ENCODE measurements at regions not wholly inside any gene's neighbourhood (a gene's known extent, or its start where the extent isn't known, plus 50 kb on each side); places are given as distances from the start of the nearest gene placed in this dataset.

- H3K27me3 ChIP-seq = peaks cover 0 to under 1% (median 0%) of the 10 kb centered on the region in 7 donors
Observed at GRCh38 chr3:98662699-98663098, 69.3 kb upstream of the CPOX start.

GRCh38 chr3:98670020-98670419, 76.6 kb upstream of the CPOX start:
- Histone ChIP-seq H3K36me3 (no peaks in the 10 kb centered on the region), H3K27ac (no peak overlapping the region), H3K9me3 (peaks cover 0 to 5% (median 0%) of the 10 kb centered on the region in 11 donors), H3K4me1 (no peaks in the 10 kb centered on the region), H3K4me3 (no peak overlapping the region), H3K27me3 (no peaks in the 10 kb centered on the region)
- ATAC-seq = no peak
- 83 to 88% methylated on average over 4 of the region's 4 CpGs for WGBS, 2 donors
- no peak for TF ChIP-seq CTCF (IDR thresholded peaks at IDR 0.05)
- intact Hi-C loops (cut with DNase I) = no loop called here
- no peak for DNase-seq

More at GRCh38 chr3:98662699-98663098, 69.3 kb upstream of the CPOX start:
- Histone ChIP-seq H3K4me1 (no peaks in the 10 kb centered on the region), H3K9me3 (no peaks in the 10 kb centered on the region), H3K36me3 (no peaks in the 10 kb centered on the region), H3K27ac (no peak overlapping the region), H3K4me3 (no peak overlapping the region)
- ATAC-seq (no peak), DNase-seq (no peak)
- intact Hi-C loops (cut with DNase I) = no loop called here
- 79 to 85% methylated on average over 4 of the region's 4 CpGs for WGBS, 2 donors
- TF ChIP-seq CTCF (IDR thresholded peaks at IDR 0.05) = no peak

- Histone ChIP-seq H3K27me3 (no peaks in the 10 kb centered on the region), H3K36me3 (no peaks in the 10 kb centered on the region), H3K4me3 (no peak overlapping the region), H3K27ac (no peak overlapping the region), H3K4me1 (no peaks in the 10 kb centered on the region), H3K9me3 (no peaks in the 10 kb centered on the region)
- DNase-seq = no peak
- no peak for TF ChIP-seq CTCF (IDR thresholded peaks at IDR 0.05)
- intact Hi-C loops (cut with DNase I) = no loop called here
- ATAC-seq = no peak
- WGBS, 2 donors = 88 to 93% methylated on average over 2 of the region's 2 CpGs
Observed at GRCh38 chr3:98679986-98680385, 83.2 kb upstream of the ST3GAL6 start.

GRCh38 chr3:98680723-98681122, 82.4 kb upstream of the ST3GAL6 start:
- H3K9me3 ChIP-seq = no peaks in the 10 kb centered on the region
- TF ChIP-seq CTCF (IDR thresholded peaks at IDR 0.05) = no peak
- 97 to 99% methylated on average over 5 of the region's 5 CpGs for WGBS, 2 donors
- no peak overlapping the region for H3K27ac ChIP-seq
- ATAC-seq (no peak), DNase-seq (no peak)
- intact Hi-C loops (cut with DNase I) = no loop called here
- no peaks in the 10 kb centered on the region for H3K4me1 ChIP-seq
- H3K4me3 ChIP-seq = no peak overlapping the region
- no peaks in the 10 kb centered on the region for H3K27me3 ChIP-seq
- H3K36me3 ChIP-seq = no peaks in the 10 kb centered on the region

Measured in heart right ventricle (tissue), 16 donors.